ENCODE measurements at regions not wholly inside any gene's neighbourhood (a gene's known extent, or its start where the extent isn't known, plus 50 kb on each side); places are given as distances from the start of the nearest gene placed in this dataset.

GRCh38 chr11:113634940-113635575 is 71.0 kb downstream of the TMPRSS5 start:
- DNase-seq = no peak

GRCh38 chr11:113632981-113633380 is 73.1 kb downstream of the TMPRSS5 start:
- DNase-seq = no peak
- in situ Hi-C loops (cut with HindIII; ENCODE audit: low pct_ligation_motif_present, low pct_unique_long_range_greater_than_20kb, low sequenced_read_pairs) = no loop called here

More at GRCh38 chr11:113634940-113635575, 71.0 kb downstream of the TMPRSS5 start:
- in situ Hi-C loops (cut with HindIII; ENCODE audit: low pct_ligation_motif_present, low pct_unique_long_range_greater_than_20kb, low sequenced_read_pairs) = no loop called here

GRCh38 chr11:113629562-113629961 is 76.5 kb downstream of the TMPRSS5 start:
- in situ Hi-C loops (cut with HindIII; ENCODE audit: low pct_ligation_motif_present, low pct_unique_long_range_greater_than_20kb, low sequenced_read_pairs) = no loop called here

GRCh38 chr11:113628912-113629311 is 77.2 kb downstream of the TMPRSS5 start:
- in situ Hi-C loops (cut with HindIII; ENCODE audit: low pct_ligation_motif_present, low pct_unique_long_range_greater_than_20kb, low sequenced_read_pairs) = no loop called here

More at GRCh38 chr11:113629562-113629961, 76.5 kb downstream of the TMPRSS5 start:
- DNase-seq = no peak

GRCh38 chr11:113627946-113628345 is 78.2 kb downstream of the TMPRSS5 start:
- in situ Hi-C loops (cut with HindIII; ENCODE audit: low pct_ligation_motif_present, low pct_unique_long_range_greater_than_20kb, low sequenced_read_pairs) = no loop called here

More at GRCh38 chr11:113628912-113629311, 77.2 kb downstream of the TMPRSS5 start:
- no peak for DNase-seq

GRCh38 chr11:113627297-113627696 is 78.8 kb downstream of the TMPRSS5 start:
- in situ Hi-C loops (cut with HindIII; ENCODE audit: low pct_ligation_motif_present, low pct_unique_long_range_greater_than_20kb, low sequenced_read_pairs) = no loop called here

More at GRCh38 chr11:113627946-113628345, 78.2 kb downstream of the TMPRSS5 start:
- no peak for DNase-seq

GRCh38 chr11:113626736-113627135 is 79.4 kb downstream of the TMPRSS5 start:
- DNase-seq = no peak
- in situ Hi-C loops (cut with HindIII; ENCODE audit: low pct_ligation_motif_present, low pct_unique_long_range_greater_than_20kb, low sequenced_read_pairs) = no loop called here

More at GRCh38 chr11:113627297-113627696, 78.8 kb downstream of the TMPRSS5 start:
- no peak for DNase-seq

- in situ Hi-C loops (cut with HindIII; ENCODE audit: low pct_ligation_motif_present, low pct_unique_long_range_greater_than_20kb, low sequenced_read_pairs) = no loop called here
- DNase-seq = no peak
These were observed 83.0 kb downstream of the TMPRSS5 start for GRCh38 chr11:113623114-113623513.

- in situ Hi-C loops (cut with HindIII; ENCODE audit: low pct_ligation_motif_present, low pct_unique_long_range_greater_than_20kb, low sequenced_read_pairs) = no loop called here
- no peak for DNase-seq
These were observed 87.7 kb downstream of the TMPRSS5 start for GRCh38 chr11:113618360-113618759.

GRCh38 chr11:113615773-113616172 is 90.3 kb downstream of the TMPRSS5 start:
- in situ Hi-C loops (cut with HindIII; ENCODE audit: low pct_ligation_motif_present, low pct_unique_long_range_greater_than_20kb, low sequenced_read_pairs) = no loop called here
- no peak for DNase-seq

- in situ Hi-C loops (cut with HindIII; ENCODE audit: low pct_ligation_motif_present, low pct_unique_long_range_greater_than_20kb, low sequenced_read_pairs) = no loop called here
- no peak for DNase-seq
These were observed 91.0 kb downstream of the TMPRSS5 start for GRCh38 chr11:113615098-113615497.

- in situ Hi-C loops (cut with HindIII; ENCODE audit: low pct_ligation_motif_present, low pct_unique_long_range_greater_than_20kb, low sequenced_read_pairs) = no loop called here
These were observed 92.0 kb downstream of the TMPRSS5 start for GRCh38 chr11:113614097-113614496.

GRCh38 chr11:113613619-113614018 is 92.5 kb downstream of the TMPRSS5 start:
- no peak for DNase-seq
- in situ Hi-C loops (cut with HindIII; ENCODE audit: low pct_ligation_motif_present, low pct_unique_long_range_greater_than_20kb, low sequenced_read_pairs) = no loop called here

More at GRCh38 chr11:113614097-113614496, 92.0 kb downstream of the TMPRSS5 start:
- no peak for DNase-seq

- no peak for DNase-seq
- in situ Hi-C loops (cut with HindIII; ENCODE audit: low pct_ligation_motif_present, low pct_unique_long_range_greater_than_20kb, low sequenced_read_pairs) = no loop called here
These were observed 101.9 kb downstream of the TMPRSS5 start for GRCh38 chr11:113604186-113604585.

- DNase-seq = no peak
- in situ Hi-C loops (cut with HindIII; ENCODE audit: low pct_ligation_motif_present, low pct_unique_long_range_greater_than_20kb, low sequenced_read_pairs) = no loop called here
These were observed 102.6 kb downstream of the TMPRSS5 start for GRCh38 chr11:113603277-113604059.

GRCh38 chr11:113602483-113602882 is 103.6 kb downstream of the TMPRSS5 start:
- no peak for DNase-seq
- in situ Hi-C loops (cut with HindIII; ENCODE audit: low pct_ligation_motif_present, low pct_unique_long_range_greater_than_20kb, low sequenced_read_pairs) = no loop called here

GRCh38 chr11:113596658-113597057 is 109.5 kb downstream of the TMPRSS5 start:
- in situ Hi-C loops (cut with HindIII; ENCODE audit: low pct_ligation_motif_present, low pct_unique_long_range_greater_than_20kb, low sequenced_read_pairs) = no loop called here
- DNase-seq = no peak

- no peak for DNase-seq
- in situ Hi-C loops (cut with HindIII; ENCODE audit: low pct_ligation_motif_present, low pct_unique_long_range_greater_than_20kb, low sequenced_read_pairs) = no loop called here
These were observed 110.1 kb downstream of the TMPRSS5 start for GRCh38 chr11:113595810-113596594.

- DNase-seq = no peak
- in situ Hi-C loops (cut with HindIII; ENCODE audit: low pct_ligation_motif_present, low pct_unique_long_range_greater_than_20kb, low sequenced_read_pairs) = no loop called here
These were observed 112.3 kb downstream of the TMPRSS5 start for GRCh38 chr11:113593698-113594308.

Measured in ACHN (cell line).